ENCODE measurements at regions not wholly inside any gene's neighbourhood (a gene's known extent, or its start where the extent isn't known, plus 50 kb on each side); places are given as distances from the start of the nearest gene placed in this dataset.
"Not testable (repeated sequence)": the region's sequence is repeated elsewhere in the genome, so short reads cannot be mapped to it uniquely, and the experiment has no call there.

DNA sequence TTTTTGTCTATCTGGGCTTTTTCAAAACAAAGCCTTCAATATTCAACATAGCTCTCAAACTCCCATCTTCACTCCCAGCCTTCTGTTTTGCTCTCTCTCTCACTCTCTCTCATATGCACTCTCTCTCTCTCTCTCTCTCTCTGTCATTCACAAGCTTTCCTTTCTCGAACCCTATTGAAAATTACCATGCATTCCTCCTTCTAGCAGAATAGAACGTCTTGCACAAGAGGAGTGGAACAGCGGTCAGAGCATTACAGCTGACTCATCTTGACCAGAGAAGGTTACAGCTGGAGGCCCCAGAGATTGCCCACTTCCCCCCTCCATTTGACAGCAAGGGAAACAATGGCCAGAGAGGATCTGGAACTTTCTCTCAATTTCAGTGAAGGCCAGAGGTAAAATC is 51.0 kb upstream of the LIFR start:
- DNase-seq: no peak

DNA sequence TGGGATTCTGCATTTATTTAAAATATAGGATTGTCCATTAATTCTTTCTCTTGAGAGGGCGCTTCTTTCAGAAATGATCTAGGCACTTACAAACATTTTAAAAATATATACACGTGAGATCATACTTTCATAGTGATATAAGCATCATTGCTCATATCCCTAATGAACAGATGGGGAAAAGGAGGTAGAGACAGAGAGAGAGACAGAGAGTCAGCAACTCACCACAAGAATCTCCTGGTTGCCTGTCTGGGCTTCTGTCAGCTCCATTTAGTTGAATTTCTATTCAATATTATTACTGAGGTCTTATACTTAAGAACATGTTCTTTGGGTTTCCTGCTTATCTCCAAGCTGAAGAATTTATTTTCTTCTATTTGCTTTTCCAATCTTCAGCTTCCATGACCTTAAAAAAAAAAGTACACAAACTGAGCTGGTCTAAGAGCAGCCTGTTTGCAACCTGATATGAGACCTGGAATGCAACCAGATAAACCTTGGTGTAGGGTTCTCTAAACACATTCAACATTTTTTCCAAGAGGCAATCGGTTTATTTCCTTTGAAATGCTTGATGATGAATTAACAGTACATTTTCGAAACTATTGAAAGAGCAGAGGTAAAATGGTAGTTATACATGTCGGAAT is 51.6 kb upstream of the LIFR start:
- DNase-seq: no peak

DNA sequence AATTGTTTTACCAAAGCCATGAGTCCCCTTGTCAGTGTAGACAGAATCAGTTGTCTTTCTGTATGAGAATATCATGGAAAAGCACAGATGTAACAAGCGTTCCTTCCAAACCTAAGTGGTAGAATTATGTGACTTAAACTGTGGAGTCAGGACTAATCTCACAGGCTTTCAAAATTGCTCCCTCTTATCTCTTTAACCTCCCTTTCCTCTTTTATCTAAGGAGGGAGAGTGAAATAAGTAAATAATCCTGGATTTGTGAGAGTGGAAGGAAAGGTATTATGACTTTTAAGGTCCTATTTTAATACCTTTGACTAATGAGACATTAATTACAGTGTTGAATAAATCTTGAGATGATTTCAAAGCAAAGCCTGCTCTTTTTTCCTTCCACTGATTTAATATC is 52.4 kb upstream of the LIFR start:
- no peak for DNase-seq

DNA sequence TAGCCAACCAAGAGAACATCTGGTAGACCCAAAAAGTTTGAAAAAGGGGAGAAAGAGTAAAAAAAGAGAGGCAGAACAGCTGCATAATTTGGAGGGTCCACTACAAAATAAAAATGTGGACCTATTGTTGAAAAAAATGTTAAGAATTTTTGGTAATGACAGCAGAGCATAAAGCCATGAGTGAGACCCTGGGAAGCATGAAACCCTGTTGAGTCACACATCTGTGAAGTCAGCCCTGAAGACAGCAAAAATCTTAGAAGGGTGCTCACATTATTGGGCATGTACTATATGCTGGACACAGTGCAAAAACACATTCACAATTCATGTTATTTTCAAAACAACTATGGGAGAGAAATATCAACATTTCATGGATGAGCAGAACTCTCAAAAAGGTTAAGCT is 56.4 kb upstream of the LIFR start:
- no peak for DNase-seq

DNA sequence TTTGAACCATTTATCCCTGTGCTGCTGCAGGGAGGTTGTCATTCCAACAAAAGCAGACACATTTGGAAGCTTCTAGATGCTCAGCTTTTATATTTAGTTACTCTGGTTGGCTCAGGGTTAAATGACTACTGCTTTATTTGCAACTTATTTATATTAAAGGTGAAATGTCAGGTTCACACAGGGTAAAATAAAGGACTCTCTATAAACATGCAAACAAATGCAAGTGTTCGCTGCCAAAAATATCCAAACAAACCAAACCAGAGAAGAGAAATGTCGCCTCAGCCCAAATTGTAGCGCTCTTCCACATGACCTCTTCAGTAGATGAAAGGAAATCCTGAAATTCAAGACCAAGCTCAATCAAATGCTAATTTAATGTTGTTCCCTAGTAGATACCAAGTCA is 57.0 kb upstream of the LIFR start:
- no peak for DNase-seq

DNA sequence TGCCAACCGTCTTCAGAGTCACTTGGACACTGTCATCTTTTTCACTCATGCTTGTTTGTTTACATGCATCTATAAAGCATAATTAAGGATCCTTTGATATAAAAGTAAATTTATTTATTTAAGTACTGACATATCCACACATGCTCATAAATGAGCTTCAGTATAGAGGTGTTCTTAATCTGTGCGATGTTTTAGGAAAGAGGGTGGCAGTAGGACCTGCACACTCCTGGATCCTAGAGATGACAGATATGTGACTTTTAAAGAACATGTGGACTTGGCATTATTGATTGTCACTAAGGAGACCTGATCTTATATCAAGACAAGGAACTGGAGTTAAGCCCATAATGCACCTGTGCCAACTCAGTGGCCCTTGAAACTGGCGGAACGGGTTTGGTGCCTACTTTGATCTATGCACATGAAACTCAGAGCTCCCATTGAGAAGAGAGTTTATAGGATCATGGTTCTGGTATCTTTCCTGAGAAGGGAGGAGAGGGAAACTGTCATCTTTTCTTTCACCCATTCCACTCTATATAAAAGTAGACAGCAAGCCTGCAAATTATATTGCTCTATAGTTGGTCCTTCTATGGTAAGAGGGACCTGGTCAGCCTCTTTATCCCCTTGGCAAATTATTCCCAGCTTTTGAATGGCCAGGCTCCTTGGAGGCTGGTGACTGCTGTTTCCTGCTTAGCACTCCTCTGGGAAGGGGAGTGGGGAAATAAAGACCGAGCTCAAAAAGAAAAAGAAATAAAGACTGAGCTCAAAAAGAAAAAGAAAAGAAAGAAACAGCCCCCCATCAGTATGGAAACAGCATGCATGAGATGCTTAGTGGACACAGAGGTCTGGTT is 57.8 kb upstream of the LIFR start:
- no peak for DNase-seq

DNA sequence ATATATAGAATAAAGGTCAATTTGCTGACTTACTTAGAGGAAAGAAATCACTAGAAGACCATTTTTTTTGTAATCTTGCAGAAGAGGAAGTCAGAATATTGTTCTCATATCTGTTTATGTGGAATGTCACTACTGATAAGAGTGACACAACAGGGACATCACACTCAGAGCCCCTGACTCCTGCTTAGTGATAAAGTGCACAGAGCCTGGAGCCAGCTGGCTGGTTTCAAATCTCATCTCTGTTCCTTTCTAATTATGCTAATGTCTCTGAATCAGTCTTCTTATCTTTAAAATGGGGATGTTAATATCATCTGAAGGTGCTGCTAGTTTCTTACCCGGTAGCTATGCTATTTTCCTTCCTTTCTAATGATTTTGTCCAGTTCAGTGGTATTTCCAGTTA is 58.6 kb upstream of the LIFR start:
- DNase-seq: no peak

DNA sequence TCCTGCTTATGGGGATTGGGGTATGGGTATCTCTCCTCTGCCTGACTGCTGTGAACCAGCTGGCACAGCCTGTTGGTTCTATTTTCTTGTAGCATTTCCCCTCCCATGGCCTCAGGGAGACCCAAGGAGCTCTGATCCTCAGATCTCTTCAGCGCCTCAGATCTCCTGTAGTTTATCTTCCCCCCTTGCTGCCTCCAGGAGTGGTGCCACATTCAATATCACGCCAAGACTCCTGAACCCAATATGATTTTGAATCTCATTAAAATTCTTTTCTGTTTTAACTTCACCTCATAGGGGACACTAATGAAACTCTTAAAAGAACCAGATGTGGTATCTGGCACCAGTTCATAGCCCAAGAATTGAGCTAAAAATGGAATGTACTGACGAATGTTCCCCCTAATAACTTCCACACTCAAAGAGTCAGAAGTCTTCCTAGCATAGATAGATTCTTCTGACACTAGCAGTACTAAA is 59.6 kb upstream of the LIFR start:
- DNase-seq: no peak

DNA sequence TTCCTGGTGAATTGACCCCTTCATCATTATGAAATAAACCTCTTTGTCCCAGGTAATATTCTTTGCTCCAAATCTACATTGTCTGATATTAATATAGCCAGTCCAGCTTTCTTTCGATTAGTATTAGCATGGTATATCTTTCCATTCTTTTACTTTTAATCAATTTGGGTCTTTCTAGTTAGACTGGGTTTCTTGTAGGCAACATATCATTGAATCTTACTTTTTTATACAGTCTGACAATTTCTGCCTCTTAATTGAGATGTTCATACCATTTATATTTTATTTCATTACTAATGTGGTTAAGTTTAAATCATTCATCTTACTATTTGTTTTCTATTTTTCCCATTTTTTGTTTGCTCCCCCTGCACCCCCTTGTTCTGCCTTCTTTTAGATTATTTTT is 61.7 kb upstream of the LIFR start:
- DNase-seq: no peak

DNA sequence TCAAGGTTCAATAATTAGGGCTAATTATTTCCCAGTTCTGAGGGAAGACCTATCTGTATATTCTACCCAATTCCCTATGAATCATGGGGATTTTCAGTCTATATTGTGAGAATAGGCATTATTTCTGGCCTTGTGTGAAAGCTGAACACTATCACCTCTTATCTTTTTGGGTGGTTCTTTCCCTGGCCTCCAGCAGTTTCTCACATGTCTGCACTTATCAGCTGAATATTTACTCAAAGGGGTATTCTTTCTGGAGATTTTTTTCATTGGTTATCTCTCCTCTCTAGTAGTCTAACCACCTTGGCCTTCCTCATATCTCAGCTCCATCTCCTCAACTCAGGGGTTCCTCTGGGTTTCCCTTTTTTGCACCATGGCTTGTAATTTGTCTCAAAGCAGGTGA is 64.9 kb upstream of the LIFR start:
- DNase-seq: no peak

DNA sequence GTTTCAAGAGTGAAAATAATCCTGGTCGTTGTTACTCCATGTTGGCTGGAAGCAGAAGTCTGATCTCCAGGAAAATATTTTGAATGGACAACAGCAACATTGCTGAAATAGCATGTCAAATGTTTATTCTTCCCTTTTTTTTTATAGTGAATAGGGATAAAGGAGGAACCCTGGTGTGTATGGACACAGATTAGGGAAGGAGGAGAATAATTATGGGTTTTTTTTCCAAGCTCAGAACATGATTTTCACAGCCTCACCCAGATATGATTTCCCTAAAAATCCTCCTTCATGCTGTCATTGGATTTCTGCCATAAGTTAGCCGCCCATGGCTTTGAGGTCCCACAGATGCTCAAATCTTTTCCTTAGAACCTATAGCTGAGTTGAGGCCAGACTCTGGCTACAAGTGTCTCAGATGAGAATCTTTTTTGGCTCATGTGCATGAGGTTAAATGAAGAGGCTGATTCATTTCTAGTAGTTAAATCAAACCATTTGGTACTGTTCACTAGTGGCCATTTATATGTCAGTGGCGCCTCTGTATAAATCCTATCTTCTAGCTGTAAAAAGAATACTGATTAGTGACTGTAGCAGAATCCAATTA is 65.5 kb upstream of the LIFR start:
- no peak for DNase-seq

DNA sequence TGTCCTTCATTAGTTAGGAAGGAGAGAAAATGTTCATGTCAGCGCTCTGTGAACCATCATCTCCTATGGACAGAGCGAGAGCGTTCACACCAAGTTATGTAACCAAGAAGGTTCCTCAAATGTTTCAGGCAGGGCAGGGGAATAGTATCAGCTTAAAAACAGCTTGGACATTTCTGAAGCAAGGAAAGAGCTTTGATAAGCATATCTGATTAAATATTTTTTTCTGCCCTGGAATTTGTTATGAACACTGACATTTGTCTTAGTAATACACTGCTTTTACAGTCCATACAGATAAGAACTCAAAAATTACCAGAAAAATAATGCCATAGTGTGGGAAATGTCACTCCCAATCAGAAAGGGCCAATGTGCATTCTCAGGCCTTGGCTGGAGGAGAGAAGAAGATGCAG is 66.3 kb upstream of the LIFR start:
- no peak for DNase-seq

DNA sequence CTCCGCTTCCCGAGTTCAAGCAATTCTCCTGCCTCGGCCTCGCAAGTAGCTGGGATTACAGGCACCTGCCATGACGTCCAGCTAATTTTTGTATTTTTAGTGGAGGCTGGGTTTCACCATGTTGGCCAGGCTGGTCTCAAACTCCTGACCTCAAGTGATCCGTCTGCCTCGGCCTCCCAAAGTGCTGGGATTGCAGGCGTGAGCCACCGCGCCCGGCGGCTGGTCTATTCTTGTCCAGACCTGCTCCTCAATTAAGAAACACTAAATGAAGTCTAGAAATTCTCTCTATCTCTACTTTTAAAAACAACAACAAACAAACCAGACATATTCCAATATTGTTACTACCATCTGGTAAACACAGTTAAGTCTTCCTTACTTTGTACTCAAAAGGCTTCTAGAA is 68.1 kb upstream of the LIFR start:
- DNase-seq: not testable (repeated sequence)

DNA sequence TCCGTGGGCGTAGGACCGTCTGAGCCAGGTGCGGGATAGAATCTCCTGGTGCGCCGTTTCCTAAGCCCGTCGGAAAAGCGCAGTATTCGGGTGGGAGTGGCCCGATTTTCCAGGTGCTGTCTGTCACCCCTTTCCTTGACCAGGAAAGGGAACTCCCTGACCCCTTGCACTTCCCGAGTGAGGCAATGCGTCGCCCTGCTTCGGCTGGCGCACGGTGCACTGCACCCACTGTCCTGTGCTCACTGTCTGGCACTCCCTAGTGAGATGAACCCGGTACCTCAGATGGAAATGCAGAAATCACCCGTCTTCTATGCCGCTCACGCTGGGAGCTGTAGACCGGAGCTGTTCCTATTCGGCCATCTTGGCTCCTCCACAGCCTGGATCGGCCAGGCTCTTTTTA is 74.9 kb upstream of the LIFR start:
- not testable (repeated sequence) for DNase-seq

DNA sequence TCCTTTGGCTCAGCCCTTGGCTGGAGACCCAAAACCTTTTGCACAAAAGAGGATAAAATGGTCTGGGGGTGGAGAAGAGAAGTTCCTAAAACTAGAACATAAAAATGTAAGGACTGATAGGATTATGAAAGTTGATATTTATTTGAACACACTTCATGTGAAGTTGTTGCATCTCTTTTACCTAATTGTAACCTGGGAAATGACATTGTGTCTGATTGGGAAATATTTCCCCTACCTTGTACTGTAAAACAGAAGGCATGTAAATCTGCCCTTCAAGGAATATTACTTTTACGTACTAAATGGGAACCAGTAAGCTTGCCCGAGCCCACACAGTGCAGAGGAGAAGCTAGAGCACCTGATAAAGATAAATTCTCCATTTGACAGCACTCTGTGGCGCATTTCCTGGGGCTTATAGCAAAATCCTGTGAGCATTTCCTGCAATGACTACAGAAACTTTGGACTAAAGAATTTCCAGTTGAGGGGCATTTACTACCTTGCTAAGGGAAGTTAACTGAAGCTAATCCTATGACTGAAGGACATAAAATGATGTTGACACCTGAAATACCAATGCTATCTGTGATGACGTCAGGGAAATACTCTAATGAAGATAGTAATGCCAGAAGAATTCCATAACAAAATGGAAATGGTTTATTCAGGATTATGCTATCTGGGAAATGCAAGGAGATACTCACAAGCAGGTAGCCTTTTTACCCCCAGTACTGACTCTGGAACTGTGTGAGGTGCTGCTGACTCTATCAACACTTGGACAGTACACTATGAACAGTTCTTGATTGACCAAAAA is 78.3 kb upstream of the LIFR start:
- no peak for DNase-seq

DNA sequence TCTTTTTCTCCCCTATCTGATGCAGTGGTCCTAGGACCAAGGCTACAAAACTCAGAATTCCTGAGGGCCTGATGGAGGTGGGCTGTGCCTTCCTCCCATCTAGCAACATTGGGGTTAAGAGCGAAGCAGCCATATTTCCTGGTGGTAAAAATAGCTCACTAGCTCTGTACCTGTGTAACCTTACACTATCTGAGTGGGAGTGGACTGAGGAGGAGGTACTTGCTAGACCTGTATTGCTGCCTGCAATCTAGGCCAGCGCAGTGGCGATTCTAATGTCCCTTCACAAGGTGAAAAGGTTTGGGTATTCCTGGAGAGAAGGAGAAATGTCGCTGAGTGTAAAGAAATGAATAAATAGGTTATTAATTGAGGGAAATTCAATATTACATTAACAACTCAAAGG is 80.2 kb upstream of the LIFR start:
- no peak for DNase-seq

DNA sequence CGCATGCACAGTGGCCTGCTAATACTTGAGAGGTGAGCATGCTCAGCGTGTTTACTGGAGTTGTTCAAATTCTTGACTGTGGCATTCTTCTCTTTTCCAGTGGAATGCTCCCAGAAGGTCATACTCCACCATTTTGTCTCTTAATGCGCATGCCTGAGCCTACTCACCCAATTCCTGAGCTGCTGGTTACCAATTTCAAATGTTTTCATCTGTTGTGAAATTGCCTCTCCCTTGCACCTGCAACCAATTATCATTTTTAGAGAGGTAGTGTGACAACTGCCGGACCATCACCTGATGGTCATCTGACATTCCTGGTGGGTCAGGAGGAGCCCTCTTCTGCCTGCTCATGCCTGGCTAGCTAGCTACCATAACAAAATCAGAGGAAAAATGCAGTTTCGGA is 82.2 kb upstream of the LIFR start:
- DNase-seq: no peak

DNA sequence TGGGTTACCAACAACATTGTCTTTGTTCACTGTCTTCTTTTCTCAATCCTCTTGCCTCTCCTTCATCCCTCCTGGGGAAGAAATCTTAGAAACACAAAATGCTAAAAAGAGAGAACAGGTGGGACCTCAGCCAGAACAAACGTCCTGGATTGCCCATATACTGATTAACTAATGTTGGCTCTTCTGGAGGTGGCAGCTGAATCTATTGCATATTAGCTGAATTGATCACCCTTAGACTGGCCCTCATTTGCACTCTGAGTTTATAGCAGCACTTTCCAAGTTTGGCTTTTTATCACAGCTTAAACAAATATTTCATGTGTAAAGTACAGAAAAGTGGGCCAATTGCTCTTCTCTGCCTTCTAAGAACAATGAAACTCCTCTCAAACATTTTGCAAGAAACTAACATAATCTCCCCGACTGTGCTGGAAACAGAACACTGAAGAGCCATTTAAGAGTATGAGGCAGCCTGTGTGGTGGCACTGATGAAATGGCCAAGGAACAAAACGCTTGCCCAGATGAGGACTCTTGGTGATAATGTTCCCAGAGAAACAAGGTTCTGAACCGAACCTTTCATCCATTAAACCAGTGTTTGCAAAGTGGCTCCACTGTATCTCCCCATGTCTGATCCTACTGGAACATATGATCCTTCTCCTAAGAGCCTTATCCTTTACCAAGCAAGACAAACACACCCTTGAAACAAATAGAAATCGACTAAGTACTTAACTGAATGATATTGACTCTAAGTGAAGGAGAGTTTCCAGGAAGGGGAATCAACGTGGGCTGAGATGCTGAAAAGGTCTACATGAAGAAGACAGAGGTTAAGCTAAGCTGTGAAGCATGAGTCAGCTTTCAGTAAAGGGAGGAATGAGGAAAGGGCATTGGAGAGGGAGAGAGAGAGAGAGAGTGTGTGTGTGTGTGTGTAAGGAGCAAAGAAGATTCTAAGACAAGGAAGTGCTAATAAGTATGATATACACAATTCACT is 83.2 kb upstream of the LIFR start:
- DNase-seq: no peak

DNA sequence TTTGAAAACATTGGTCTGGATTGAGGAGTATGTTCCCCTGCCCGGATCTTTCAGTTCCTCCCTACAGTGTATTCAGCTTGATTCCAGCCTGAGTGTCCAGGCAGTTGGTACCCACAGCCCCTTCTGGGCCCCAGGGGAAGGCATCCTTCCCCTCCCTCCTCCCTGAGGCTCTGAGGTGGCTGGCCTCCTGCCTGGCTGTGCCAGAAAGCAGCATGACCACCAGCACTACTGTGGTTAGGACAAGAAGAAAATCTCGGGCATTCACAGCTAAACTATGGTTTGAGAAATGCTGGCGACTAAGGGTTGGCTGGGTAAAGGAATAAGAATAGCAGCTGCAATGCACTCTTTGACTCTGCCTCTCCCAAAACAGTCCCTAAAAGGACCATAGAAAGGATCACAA is 84.6 kb upstream of the LIFR start:
- DNase-seq: no peak

DNA sequence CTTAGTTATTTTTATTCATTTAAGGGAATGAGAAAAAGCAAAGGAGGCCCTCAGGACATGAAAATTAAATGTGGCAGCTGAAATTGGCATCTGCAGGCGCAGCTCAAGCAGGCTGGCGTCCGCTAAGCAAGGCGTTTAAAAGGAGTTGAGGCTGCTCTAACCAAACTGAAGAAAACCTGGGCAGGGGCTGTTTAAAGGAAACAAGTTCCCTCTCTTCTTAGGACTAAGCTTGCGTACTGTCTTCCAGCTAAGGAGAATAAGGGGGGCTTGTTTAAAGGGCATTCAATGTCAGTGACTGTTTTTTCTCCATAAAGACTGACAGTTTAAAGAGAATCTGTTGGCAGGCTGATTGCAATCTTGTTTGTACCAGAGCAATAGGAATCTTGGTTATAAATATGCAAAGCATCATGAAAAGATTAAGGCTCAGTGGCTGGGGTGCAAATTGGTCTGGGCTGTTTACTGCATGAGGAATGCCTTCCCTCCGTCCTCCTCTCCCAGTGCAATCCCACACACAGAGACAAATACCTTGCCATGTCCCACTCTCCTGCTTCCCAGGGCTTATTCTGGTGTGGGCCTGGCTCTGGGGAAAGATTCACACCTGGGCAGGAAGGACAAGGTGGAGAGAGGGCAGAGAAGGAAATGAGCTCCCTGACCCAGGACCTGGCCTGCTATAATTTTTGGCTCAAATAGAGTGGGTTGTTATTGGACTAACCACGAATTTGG is 85.9 kb upstream of the LIFR start:
- no peak for DNase-seq

DNA sequence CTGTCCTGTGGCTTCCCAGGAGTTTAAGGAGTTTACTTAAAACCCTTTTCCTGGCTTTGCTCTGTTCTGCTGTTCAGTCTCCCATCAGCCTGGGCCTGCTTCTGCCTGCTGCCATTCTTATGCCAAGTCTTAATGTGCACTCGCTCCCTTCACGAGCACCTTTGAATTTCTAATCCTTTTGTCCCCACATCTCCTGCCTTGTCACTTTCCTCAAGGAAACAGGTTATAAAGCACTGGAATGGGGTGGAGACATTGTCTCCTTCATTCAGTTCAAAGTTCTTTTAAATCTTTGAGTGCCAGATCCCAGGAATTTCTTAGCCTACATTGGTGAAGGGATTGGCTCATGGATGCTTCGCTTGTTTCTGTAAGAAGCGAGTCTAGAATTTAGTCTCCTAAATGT is 87.2 kb upstream of the LIFR start:
- DNase-seq: no peak

DNA sequence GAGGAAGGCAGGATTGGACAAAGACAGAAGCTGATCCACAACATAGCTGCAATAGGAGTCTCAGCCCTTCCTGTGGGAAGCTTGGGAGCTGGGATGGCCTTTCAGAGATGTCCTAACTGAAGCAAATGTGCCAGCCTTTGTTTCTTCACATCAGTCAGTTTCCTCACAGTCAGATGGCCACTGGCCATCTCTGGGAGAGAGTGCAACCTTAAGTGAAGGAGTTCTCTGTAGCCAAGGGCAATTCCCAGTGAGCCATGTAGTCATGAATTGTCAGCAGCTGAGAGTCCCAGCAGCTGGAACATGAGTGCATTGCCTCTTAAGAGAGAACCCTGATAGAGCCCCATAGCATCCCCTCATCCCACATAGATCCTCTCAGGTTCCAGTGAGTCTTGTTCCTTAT is 89.1 kb upstream of the LIFR start:
- DNase-seq: no peak
